Suprapubic skin (tissue), 4 donors: ENCODE measurements at regions not wholly inside any gene's neighbourhood (a gene's known extent, or its start where the extent isn't known, plus 50 kb on each side); places are given as distances from the start of the nearest gene placed in this dataset.

ENCODE experiments used
- DNase-seq, 2 donors: peaks; one replicate each; pipeline ENCODE4 v3.0.0-alpha.2; 2019; ENCODE audit warnings: low spot score in 2 of 2
- H3K27ac ChIP-seq: fragments of 200-600 bp; sonication (generic); one replicate; pipeline ENCODE4 v1.5.1; 2019
- H3K27me3 ChIP-seq: fragments of 200-600 bp; sonication (generic); one replicate; pipeline ENCODE4 v1.5.1; 2019
- H3K36me3 ChIP-seq: fragments of 200-600 bp; sonication (generic); one replicate; pipeline ENCODE4 v1.5.1; 2019
- H3K4me1 ChIP-seq: fragments of 200-600 bp; sonication (generic); one replicate; pipeline ENCODE4 v1.5.1; 2019
- H3K4me3 ChIP-seq: fragments of 200-600 bp; sonication (generic); one replicate; pipeline ENCODE4 v1.5.1; 2019; ENCODE audit warnings: mild to moderate bottlenecking
- H3K9me3 ChIP-seq: fragments of 200-600 bp; sonication (generic); one replicate; pipeline ENCODE4 v1.5.1; 2019
- CTCF ChIP-seq, 2 donors: fragments of 200-600 bp in 1 of 2; fragments of 450-650 bp in 1 of 2; sonication (generic) in 1 of 2; IDR thresholded peaks; one replicate each; pipeline ENCODE4 v1.5.1; 2016 to 2019; ENCODE audit warnings: antibody characterized with exemption in 2 of 2, mild to moderate bottlenecking in 1 of 2, moderate library complexity in 1 of 2
- EP300 ChIP-seq: sonication (generic); formaldehyde crosslinking; IDR thresholded peaks from one replicate; pipeline ENCODE4 v1.6.1; 2017; ENCODE audit warnings: antibody characterized with exemption
- POLR2A ChIP-seq, 2 donors: fragments of 450-650 bp; IDR thresholded peaks; one replicate each; pipeline ENCODE4 v1.6.1; 2017; ENCODE audit warnings: antibody characterized with exemption in 2 of 2, mild to moderate bottlenecking in 2 of 2, moderate library complexity in 2 of 2
- POLR2AphosphoS5 ChIP-seq, 3 donors: sonication (generic); formaldehyde crosslinking; IDR thresholded peaks; one replicate each; pipeline ENCODE4 v1.6.1; 2017; ENCODE audit warnings: antibody characterized with exemption in 3 of 3
- WGBS: methylation state at CpG from one replicate; pipeline ENCODE4 v1.1.5; 2018; 5-methylcytosine and 5-hydroxymethylcytosine counted together

- WGBS, result 81% methylated on average over 4 of the region's 4 CpGs
- no peaks in the 10 kb centered on the region for H3K9me3 ChIP-seq
- H3K27me3 ChIP-seq, result peaks cover 4% of the 10 kb centered on the region
- no peaks in the 10 kb centered on the region for H3K4me1 ChIP-seq
- TF ChIP-seq CTCF (IDR thresholded peaks at IDR 0.05), result no peak
- TF ChIP-seq POLR2AphosphoS5 (IDR thresholded peaks at IDR 0.05), result no peak
- TF ChIP-seq EP300, result no peak
- TF ChIP-seq POLR2A (IDR thresholded peaks at IDR 0.05), result no peak
- no peak overlapping the region for H3K4me3 ChIP-seq
- no peak for DNase-seq
- H3K36me3 ChIP-seq, result no peaks in the 10 kb centered on the region
- no peak overlapping the region for H3K27ac ChIP-seq
These were observed 57.5 kb upstream of the TMEM178A start for GRCh38 chr2:39608263-39608575.

- no peak for TF ChIP-seq POLR2A (IDR thresholded peaks at IDR 0.05)
- TF ChIP-seq POLR2AphosphoS5 (IDR thresholded peaks at IDR 0.05), result no peak
- TF ChIP-seq CTCF (IDR thresholded peaks at IDR 0.05), result no peak
- no peak for TF ChIP-seq EP300
- H3K4me1 ChIP-seq, result no peaks in the 10 kb centered on the region
- no peak overlapping the region for H3K27ac ChIP-seq
- H3K4me3 ChIP-seq, result no peak overlapping the region
- 63% methylated on average over 6 of the region's 6 CpGs for WGBS
- H3K27me3 ChIP-seq, result peaks cover 4% of the 10 kb centered on the region
- DNase-seq, result no peak
- no peaks in the 10 kb centered on the region for H3K36me3 ChIP-seq
- no peaks in the 10 kb centered on the region for H3K9me3 ChIP-seq
These were observed 56.9 kb upstream of the TMEM178A start for GRCh38 chr2:39608686-39609441.

GRCh38 chr2:39609917-39610316 lies 55.8 kb upstream of the TMEM178A start:
- no peaks in the 10 kb centered on the region for H3K36me3 ChIP-seq
- H3K27ac ChIP-seq, result no peak overlapping the region
- H3K9me3 ChIP-seq, result no peaks in the 10 kb centered on the region
- H3K4me3 ChIP-seq, result no peak overlapping the region
- no peak for DNase-seq
- TF ChIP-seq POLR2AphosphoS5 (IDR thresholded peaks at IDR 0.05) (no peak), EP300 (no peak), POLR2A (IDR thresholded peaks at IDR 0.05) (no peak), CTCF (IDR thresholded peaks at IDR 0.05) (no peak)
- WGBS, result 60% methylated on average over 2 of the region's 2 CpGs
- H3K4me1 ChIP-seq, result no peaks in the 10 kb centered on the region
- peaks cover under 1% of the 10 kb centered on the region for H3K27me3 ChIP-seq

- 0% methylated on average over 1 of the region's 1 CpG for WGBS
- H3K9me3 ChIP-seq, result no peaks in the 10 kb centered on the region
- DNase-seq, result no peak
- H3K27me3 ChIP-seq, result no peaks in the 10 kb centered on the region
- H3K36me3 ChIP-seq, result no peaks in the 10 kb centered on the region
- TF ChIP-seq CTCF (IDR thresholded peaks at IDR 0.05), result no peak
- TF ChIP-seq POLR2A (IDR thresholded peaks at IDR 0.05), result no peak
- TF ChIP-seq EP300, result no peak
- no peak for TF ChIP-seq POLR2AphosphoS5 (IDR thresholded peaks at IDR 0.05)
- no peak overlapping the region for H3K27ac ChIP-seq
- H3K4me1 ChIP-seq, result peaks cover 4% of the 10 kb centered on the region
- no peak overlapping the region for H3K4me3 ChIP-seq
These were observed 50.0 kb upstream of the TMEM178A start for GRCh38 chr2:39615675-39616074.
